Activated naive CD4-positive, alpha-beta T cell treated with anti-CD3 and anti-CD28 coated beads, Interleukin-2, amount 10 ng/mL, durations not matched to agents 7 days and 5 days (primary cell): ENCODE measurements at regions not wholly inside any gene's neighbourhood (a gene's known extent, or its start where the extent isn't known, plus 50 kb on each side); places are given as distances from the start of the nearest gene placed in this dataset.

Source experiments
- CTCF ChIA-PET: fragments of 350-600 bp; sonication (Branson Sonifier 250); formaldehyde crosslinking; loops from one replicate; lab custom pipeline; 2021; ENCODE audit warnings: antibody characterized with exemption; lab: Charles Lee
- DNase-seq: peaks from one replicate; pipeline ENCODE4 v3.0.0-alpha.2; 2020
- H3K27ac Mint-ChIP-seq: one replicate; pipeline ENCODE4 v1.8.0; 2021; ENCODE audit warnings: mild to moderate bottlenecking, moderate library complexity, mixed read lengths
- H3K27me3 Mint-ChIP-seq: one replicate; pipeline ENCODE4 v1.8.0; 2021; ENCODE audit warnings: mild to moderate bottlenecking, mixed read lengths
- H3K36me3 Mint-ChIP-seq: one replicate; pipeline ENCODE4 v1.8.0; 2021; ENCODE audit warnings: mixed read lengths
- H3K4me1 Mint-ChIP-seq: one replicate; pipeline ENCODE4 v1.8.0; 2021; ENCODE audit warnings: mixed read lengths
- H3K4me3 Mint-ChIP-seq: one replicate; pipeline ENCODE4 v1.8.0; 2021; ENCODE audit warnings: mild to moderate bottlenecking, moderate library complexity, mixed read lengths
- H3K9me3 Mint-ChIP-seq: one replicate; pipeline ENCODE4 v1.8.0; 2021; ENCODE audit warnings: mixed read lengths

DNA sequence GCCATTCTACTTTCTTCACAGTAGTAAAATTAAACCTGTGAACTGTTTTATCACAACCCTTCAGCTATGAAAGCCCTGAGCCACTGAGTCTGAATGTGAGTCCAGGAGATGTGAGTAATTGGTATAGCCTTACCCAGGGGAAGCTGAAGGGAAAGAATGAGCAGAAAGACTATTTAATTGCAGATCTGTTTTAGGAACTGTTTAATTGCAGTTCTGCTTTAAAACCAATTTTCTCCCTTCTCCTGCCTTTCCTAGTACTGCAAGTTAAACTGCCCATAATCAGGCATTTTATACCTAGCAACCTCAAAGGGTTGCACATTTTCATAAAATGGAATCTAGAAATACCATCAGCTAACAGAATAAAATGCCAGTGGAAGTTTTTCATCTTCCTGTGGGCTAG is 476.7 kb downstream of the OCA2 start:
- Mint-ChIP-seq H3K27ac (no peak overlapping the region), H3K4me3 (no peak overlapping the region), H3K36me3 (no peaks in the 10 kb centered on the region), H3K4me1 (no peaks in the 10 kb centered on the region), H3K9me3 (peaks cover 17% of the 10 kb centered on the region), H3K27me3 (no peaks in the 10 kb centered on the region)
- no peak for DNase-seq
- CTCF ChIA-PET = no interaction called here

DNA sequence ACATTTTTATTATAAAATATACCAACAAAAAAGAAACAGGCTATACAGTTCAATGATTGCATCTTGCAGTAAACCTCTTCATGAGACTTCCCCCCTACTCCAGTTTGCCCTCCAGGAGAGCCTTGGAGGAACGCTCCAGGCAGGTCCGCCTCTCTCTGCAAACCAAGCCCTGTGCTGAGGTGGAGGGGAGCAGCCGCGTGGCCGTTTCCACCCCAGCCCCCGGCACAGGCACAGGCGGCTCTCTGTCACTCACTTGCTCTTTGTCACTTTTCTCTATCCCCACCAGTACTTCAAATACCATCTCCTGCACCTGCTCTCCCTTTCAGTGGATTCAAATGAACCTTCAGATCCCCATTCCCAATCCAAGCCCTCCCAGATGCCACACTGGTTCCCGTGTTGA is 479.9 kb downstream of the OCA2 start:
- Mint-ChIP-seq H3K27me3 (no peaks in the 10 kb centered on the region), H3K4me3 (no peak overlapping the region), H3K27ac (no peak overlapping the region), H3K9me3 (peaks cover 10% of the 10 kb centered on the region), H3K4me1 (no peaks in the 10 kb centered on the region), H3K36me3 (no peaks in the 10 kb centered on the region)
- no peak for DNase-seq
- CTCF ChIA-PET = no interaction called here

GRCh38 chr15:27617013-27617412 is 482.1 kb downstream of the OCA2 start:
- peaks cover 3% of the 10 kb centered on the region for H3K9me3 Mint-ChIP-seq
- CTCF ChIA-PET = no interaction called here
- H3K27me3 Mint-ChIP-seq = no peaks in the 10 kb centered on the region
- no peak overlapping the region for H3K4me3 Mint-ChIP-seq
- no peaks in the 10 kb centered on the region for H3K4me1 Mint-ChIP-seq
- no peak overlapping the region for H3K27ac Mint-ChIP-seq
- DNase-seq = no peak
- no peaks in the 10 kb centered on the region for H3K36me3 Mint-ChIP-seq

- no peaks in the 10 kb centered on the region for H3K36me3 Mint-ChIP-seq
- no peaks in the 10 kb centered on the region for H3K4me1 Mint-ChIP-seq
- no peak overlapping the region for H3K4me3 Mint-ChIP-seq
- no peak for DNase-seq
- peaks cover 24% of the 10 kb centered on the region for H3K9me3 Mint-ChIP-seq
- H3K27me3 Mint-ChIP-seq = no peaks in the 10 kb centered on the region
- CTCF ChIA-PET = no interaction called here
- no peak overlapping the region for H3K27ac Mint-ChIP-seq
These were observed 490.9 kb downstream of the OCA2 start for GRCh38 chr15:27608248-27608647.

DNA sequence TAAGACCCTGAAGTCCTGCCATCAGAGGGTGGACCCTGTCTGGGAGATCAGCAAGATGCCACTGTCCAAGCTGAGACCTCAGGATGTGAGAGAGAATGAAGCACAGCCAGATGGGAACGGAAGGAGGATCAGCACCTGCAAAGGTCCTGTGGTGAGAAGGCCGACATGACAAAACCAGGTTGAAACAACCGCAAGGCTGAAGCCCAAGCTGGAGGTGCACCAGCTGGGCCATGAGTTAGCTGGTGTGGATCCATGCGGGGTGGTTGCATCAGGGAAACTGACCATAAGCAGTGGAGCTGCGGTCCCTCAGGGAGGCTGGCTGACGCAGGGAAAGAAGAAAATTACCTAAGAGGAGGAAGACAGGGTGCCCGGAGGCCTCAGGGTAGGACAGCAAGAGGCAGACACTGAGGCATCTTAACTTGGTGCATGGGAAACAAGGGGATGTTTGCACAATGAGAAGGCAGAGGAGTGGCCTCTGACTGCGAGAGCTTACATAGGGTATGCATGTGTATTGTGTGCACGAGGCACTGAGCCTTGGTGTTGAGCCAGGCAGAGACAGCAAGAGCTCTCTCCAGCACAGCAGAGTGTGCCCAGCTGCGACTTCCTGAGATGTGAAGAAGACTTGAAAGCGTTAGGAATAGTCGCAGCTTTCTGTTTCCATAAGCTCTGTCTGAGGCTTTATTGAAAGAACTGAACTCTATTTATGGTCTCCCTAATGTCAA is 497.7 kb downstream of the OCA2 start:
- Mint-ChIP-seq H3K27ac (no peak overlapping the region), H3K27me3 (no peaks in the 10 kb centered on the region), H3K36me3 (no peaks in the 10 kb centered on the region), H3K9me3 (peaks cover 40% of the 10 kb centered on the region), H3K4me1 (no peaks in the 10 kb centered on the region), H3K4me3 (no peak overlapping the region)
- CTCF ChIA-PET = no interaction called here
- no peak for DNase-seq

DNA sequence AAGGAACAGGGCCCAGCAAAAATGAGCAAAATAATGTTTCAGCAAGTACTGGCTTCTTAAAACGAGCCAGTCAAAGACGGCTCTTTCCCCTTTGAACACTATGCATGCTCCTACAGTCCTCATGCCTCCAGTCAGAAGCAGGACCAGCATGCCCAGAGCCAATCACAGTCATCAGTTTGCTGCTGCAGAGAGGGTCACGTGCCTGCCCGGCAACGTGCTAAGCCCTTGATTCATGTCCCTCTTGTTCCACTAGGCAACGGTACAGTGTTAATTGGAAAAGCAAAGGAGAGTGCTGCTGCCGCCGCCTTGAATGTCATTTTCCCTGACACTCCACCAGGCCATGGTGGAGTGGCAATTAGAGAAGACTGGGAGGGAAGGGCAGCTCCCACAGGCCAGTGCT is 500.1 kb downstream of the OCA2 start:
- no peak for DNase-seq
- Mint-ChIP-seq H3K36me3 (no peaks in the 10 kb centered on the region), H3K4me1 (no peaks in the 10 kb centered on the region), H3K9me3 (peaks cover 30% of the 10 kb centered on the region), H3K27ac (no peak overlapping the region), H3K4me3 (no peak overlapping the region), H3K27me3 (no peaks in the 10 kb centered on the region)
- CTCF ChIA-PET = no interaction called here

GRCh38 chr15:27598251-27599009 is 500.7 kb downstream of the OCA2 start:
- Mint-ChIP-seq H3K4me1 (no peaks in the 10 kb centered on the region), H3K27me3 (no peaks in the 10 kb centered on the region)
- CTCF ChIA-PET = no interaction called here

GRCh38 chr15:27595211-27595610 is 503.9 kb downstream of the OCA2 start:
- Mint-ChIP-seq H3K36me3 (no peaks in the 10 kb centered on the region), H3K4me1 (no peaks in the 10 kb centered on the region), H3K9me3 (peaks cover 40% of the 10 kb centered on the region), H3K27me3 (no peaks in the 10 kb centered on the region), H3K27ac (no peak overlapping the region), H3K4me3 (no peak overlapping the region)
- no peak for DNase-seq
- CTCF ChIA-PET = no interaction called here

More at GRCh38 chr15:27598251-27599009, 500.7 kb downstream of the OCA2 start:
- peaks cover 32% of the 10 kb centered on the region for H3K9me3 Mint-ChIP-seq
- H3K27ac Mint-ChIP-seq = no peak overlapping the region
- no peaks in the 10 kb centered on the region for H3K36me3 Mint-ChIP-seq
- DNase-seq = no peak
- H3K4me3 Mint-ChIP-seq = no peak overlapping the region

DNA sequence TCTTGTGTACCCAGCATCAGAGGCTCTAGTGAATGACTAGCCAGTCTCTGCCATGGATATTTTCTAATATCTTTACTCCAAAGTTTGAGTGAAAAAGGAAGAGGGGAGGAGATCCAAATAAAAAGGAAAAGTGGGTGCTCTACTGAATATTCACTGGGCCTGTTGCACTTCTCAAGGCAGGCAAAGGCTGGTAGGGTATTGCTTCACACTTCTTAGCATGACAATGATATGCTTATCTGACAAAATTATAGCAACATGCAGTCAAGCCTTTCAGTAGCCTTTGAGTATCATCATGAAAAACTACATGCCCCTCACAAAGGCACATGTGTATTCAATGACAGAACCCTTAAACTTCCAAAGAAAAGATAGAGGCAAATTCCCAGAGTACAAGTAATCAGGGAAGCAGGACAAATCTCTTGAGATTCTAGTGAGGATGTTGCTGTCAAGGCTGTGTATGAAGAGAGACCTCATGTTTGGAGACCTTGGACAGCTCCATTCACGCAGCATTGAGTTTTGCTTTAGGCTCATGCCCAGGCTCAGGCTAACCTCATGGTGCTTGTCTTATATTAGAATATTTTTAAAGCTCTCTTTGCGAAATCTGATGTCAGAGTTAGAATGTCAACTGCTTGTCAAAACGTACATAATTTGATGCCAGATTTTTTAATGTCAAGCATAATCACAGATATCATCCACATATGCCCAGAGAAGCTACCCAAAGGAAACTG is 506.9 kb downstream of the OCA2 start:
- no peaks in the 10 kb centered on the region for H3K27me3 Mint-ChIP-seq
- CTCF ChIA-PET = no interaction called here
- H3K27ac Mint-ChIP-seq = no peak overlapping the region
- H3K36me3 Mint-ChIP-seq = no peaks in the 10 kb centered on the region
- H3K9me3 Mint-ChIP-seq = peaks cover 22% of the 10 kb centered on the region
- no peaks in the 10 kb centered on the region for H3K4me1 Mint-ChIP-seq
- DNase-seq = no peak
- no peak overlapping the region for H3K4me3 Mint-ChIP-seq
